ENCODE measurements at regions not wholly inside any gene's neighbourhood (a gene's known extent, or its start where the extent isn't known, plus 50 kb on each side); places are given as distances from the start of the nearest gene placed in this dataset.

- no peak for DNase-seq
- Histone ChIP-seq H3K4me3 (ENCODE audit: low read length) (peak overlapping the region; percentile 15; the same call in 1 of the 2 replicates), H3K4me1 (ENCODE audit: low read length) (no peaks in the 10 kb centered on the region), H3K27ac (ENCODE audit: low read length) (no peak overlapping the region), H3K27me3 (replicated peaks; ENCODE audit: insufficient read depth, low read length) (no peaks in the 10 kb centered on the region), H3F3A (ENCODE audit: insufficient read depth, low read length) (no peaks in the 10 kb centered on the region), H3K79me2 (ENCODE audit: low read length) (no peaks in the 10 kb centered on the region), H3K36me3 (replicated peaks; ENCODE audit: insufficient read depth, low read length) (no peaks in the 10 kb centered on the region), H3K4me2 (ENCODE audit: low read depth, low read length) (peak overlapping the region; percentile 39; the same call in 1 of the 2 replicates), H3K9ac (ENCODE audit: low read length) (no peak overlapping the region), H2AFZ (ENCODE audit: low read length) (peak overlapping the region; percentile 72), H3K9me2 (replicated peaks; ENCODE audit: insufficient read depth, low read length) (no peaks in the 10 kb centered on the region), H3K9me3 (replicated peaks; ENCODE audit: insufficient read depth, low read length) (no peaks in the 10 kb centered on the region), H4K20me1 (ENCODE audit: insufficient read depth, low read length) (no peaks in the 10 kb centered on the region)
- TF ChIP-seq, protein P1, sequence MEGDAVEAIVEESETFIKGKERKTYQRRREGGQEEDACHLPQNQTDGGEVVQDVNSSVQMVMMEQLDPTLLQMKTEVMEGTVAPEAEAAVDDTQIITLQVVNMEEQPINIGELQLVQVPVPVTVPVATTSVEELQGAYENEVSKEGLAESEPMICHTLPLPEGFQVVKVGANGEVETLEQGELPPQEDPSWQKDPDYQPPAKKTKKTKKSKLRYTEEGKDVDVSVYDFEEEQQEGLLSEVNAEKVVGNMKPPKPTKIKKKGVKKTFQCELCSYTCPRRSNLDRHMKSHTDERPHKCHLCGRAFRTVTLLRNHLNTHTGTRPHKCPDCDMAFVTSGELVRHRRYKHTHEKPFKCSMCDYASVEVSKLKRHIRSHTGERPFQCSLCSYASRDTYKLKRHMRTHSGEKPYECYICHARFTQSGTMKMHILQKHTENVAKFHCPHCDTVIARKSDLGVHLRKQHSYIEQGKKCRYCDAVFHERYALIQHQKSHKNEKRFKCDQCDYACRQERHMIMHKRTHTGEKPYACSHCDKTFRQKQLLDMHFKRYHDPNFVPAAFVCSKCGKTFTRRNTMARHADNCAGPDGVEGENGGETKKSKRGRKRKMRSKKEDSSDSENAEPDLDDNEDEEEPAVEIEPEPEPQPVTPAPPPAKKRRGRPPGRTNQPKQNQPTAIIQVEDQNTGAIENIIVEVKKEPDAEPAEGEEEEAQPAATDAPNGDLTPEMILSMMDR (IDR thresholded peaks at IDR 0.05; ENCODE audit: low read length), result no peak
- TF ChIP-seq EZH2 (optimal IDR thresholded peaks at IDR 0.05; ENCODE audit: low read depth, low read length) (no peak), EZH2phosphoT487 (IDR thresholded peaks at IDR 0.05; ENCODE audit: low read length) (no peak)
These were observed 142.0 kb upstream of the PDZRN3 start for GRCh38 chr3:73766599-73767381.

DNA sequence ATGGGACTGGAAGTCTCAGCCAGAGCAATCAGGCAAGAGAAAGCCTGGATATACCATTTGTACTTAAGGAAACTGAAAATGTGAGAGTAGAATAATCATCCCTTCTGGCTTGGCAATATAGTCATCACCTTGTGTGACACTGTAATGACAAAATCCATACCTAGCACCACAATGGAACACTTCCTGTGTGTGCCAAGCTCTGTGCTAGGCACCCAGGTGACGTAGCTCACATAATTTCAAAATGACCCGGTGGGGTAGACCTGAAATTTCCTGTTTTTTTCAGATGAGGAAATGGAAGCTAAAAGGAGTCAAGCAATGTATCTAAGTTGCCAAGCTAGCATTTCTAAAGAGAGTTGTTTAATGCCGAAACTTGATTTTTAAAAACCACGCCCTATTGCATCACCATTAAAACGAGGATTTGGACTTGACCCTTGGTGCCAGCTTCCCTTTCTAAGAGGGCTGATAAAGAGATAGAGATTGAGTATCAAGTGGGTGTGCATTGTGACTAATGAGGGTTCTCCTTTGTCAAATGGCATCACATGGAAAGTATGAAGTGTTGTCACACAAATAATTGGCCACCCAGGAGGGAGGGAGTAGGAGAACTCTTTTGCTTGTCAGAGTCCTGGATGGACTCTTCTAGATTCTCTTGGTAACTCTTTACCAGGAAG, 141.3 kb upstream of the PDZRN3 start:
- no peak overlapping the region for H3K4me2 ChIP-seq (ENCODE audit: low read depth, low read length)
- no peaks in the 10 kb centered on the region for H3K27me3 ChIP-seq (replicated peaks; ENCODE audit: insufficient read depth, low read length)
- H3K4me3 ChIP-seq (ENCODE audit: low read length), result no peak overlapping the region
- no peaks in the 10 kb centered on the region for H4K20me1 ChIP-seq (ENCODE audit: insufficient read depth, low read length)
- TF ChIP-seq, protein P1 (IDR thresholded peaks at IDR 0.05; ENCODE audit: low read length), result no peak
- TF ChIP-seq EZH2 (optimal IDR thresholded peaks at IDR 0.05; ENCODE audit: low read depth, low read length) (no peak), EZH2phosphoT487 (IDR thresholded peaks at IDR 0.05; ENCODE audit: low read length) (no peak)
- no peaks in the 10 kb centered on the region for H3K9me2 ChIP-seq (replicated peaks; ENCODE audit: insufficient read depth, low read length)
- no peaks in the 10 kb centered on the region for H3K79me2 ChIP-seq (ENCODE audit: low read length)
- H3F3A ChIP-seq (ENCODE audit: insufficient read depth, low read length), result no peaks in the 10 kb centered on the region
- no peaks in the 10 kb centered on the region for H3K9me3 ChIP-seq (replicated peaks; ENCODE audit: insufficient read depth, low read length)
- H2AFZ ChIP-seq (ENCODE audit: low read length), result no peak overlapping the region
- no peak overlapping the region for H3K9ac ChIP-seq (ENCODE audit: low read length)
- no peaks in the 10 kb centered on the region for H3K36me3 ChIP-seq (replicated peaks; ENCODE audit: insufficient read depth, low read length)
- no peak for DNase-seq
- H3K27ac ChIP-seq (ENCODE audit: low read length), result no peak overlapping the region
- H3K4me1 ChIP-seq (ENCODE audit: low read length), result no peaks in the 10 kb centered on the region

- DNase-seq, result no peak
- Histone ChIP-seq H4K20me1 (ENCODE audit: insufficient read depth, low read length) (no peaks in the 10 kb centered on the region), H2AFZ (ENCODE audit: low read length) (no peak overlapping the region), H3K9me3 (replicated peaks; ENCODE audit: insufficient read depth, low read length) (no peaks in the 10 kb centered on the region), H3K79me2 (ENCODE audit: low read length) (no peaks in the 10 kb centered on the region), H3K9me2 (replicated peaks; ENCODE audit: insufficient read depth, low read length) (no peaks in the 10 kb centered on the region), H3K4me1 (ENCODE audit: low read length) (no peaks in the 10 kb centered on the region), H3K4me3 (ENCODE audit: low read length) (no peak overlapping the region), H3K4me2 (ENCODE audit: low read depth, low read length) (no peak overlapping the region), H3K27me3 (replicated peaks; ENCODE audit: insufficient read depth, low read length) (no peaks in the 10 kb centered on the region), H3K27ac (ENCODE audit: low read length) (no peak overlapping the region), H3F3A (ENCODE audit: insufficient read depth, low read length) (no peaks in the 10 kb centered on the region), H3K9ac (ENCODE audit: low read length) (no peak overlapping the region), H3K36me3 (replicated peaks; ENCODE audit: insufficient read depth, low read length) (no peaks in the 10 kb centered on the region)
- TF ChIP-seq, protein P1 (IDR thresholded peaks at IDR 0.05; ENCODE audit: low read length), result no peak
- TF ChIP-seq EZH2phosphoT487 (IDR thresholded peaks at IDR 0.05; ENCODE audit: low read length) (no peak), EZH2 (optimal IDR thresholded peaks at IDR 0.05; ENCODE audit: low read depth, low read length) (no peak)
These were observed 138.1 kb upstream of the PDZRN3 start for GRCh38 chr3:73762855-73763254.
